Heart right ventricle (tissue), 16 donors: ENCODE measurements at regions not wholly inside any gene's neighbourhood (a gene's known extent, or its start where the extent isn't known, plus 50 kb on each side); places are given as distances from the start of the nearest gene placed in this dataset.

Experiments used
- ATAC-seq, 8 donors: fragments of 200-7000 bp; cut with Tn5 transposase; one replicate each; pipeline ENCODE4 v1.9.1; 2020; ENCODE audit warnings: mild to moderate bottlenecking in 8 of 8, moderate library complexity in 8 of 8, moderate number of reproducible peaks in 1 of 8
- DNase-seq, 2 donors: peaks; one replicate each; pipeline ENCODE4 v3.0.0-alpha.2; 2020
- H3K27ac ChIP-seq, 10 donors: fragments of 200-600 bp; sonication (generic) in 2 of 10; one replicate each; pipeline versions ENCODE4 v1.5.0 to v1.8.0; 2020 to 2022; ENCODE audit warnings: mild to moderate bottlenecking in 3 of 10
- H3K27me3 ChIP-seq, 7 donors: fragments of 200-600 bp; one replicate each; pipeline ENCODE4 v1.8.0; 2021 to 2022; ENCODE audit warnings: mild to moderate bottlenecking in 2 of 7
- H3K36me3 ChIP-seq, 9 donors: fragments of 200-600 bp; sonication (generic) in 1 of 9; one replicate each; pipeline versions ENCODE4 v1.5.0 to v1.8.0; 2020 to 2022; ENCODE audit warnings: mild to moderate bottlenecking in 2 of 9
- H3K4me1 ChIP-seq, 9 donors: fragments of 200-600 bp; sonication (generic) in 1 of 9; one replicate each; pipeline versions ENCODE4 v1.5.0 to v1.8.0; 2020 to 2022; ENCODE audit warnings: mild to moderate bottlenecking in 4 of 9
- H3K4me3 ChIP-seq, 10 donors: fragments of 200-600 bp; sonication (generic) in 2 of 10; one replicate each; pipeline versions ENCODE4 v1.5.0 to v1.8.0; 2020 to 2022; ENCODE audit warnings: mild to moderate bottlenecking in 7 of 10, moderate library complexity in 2 of 10
- H3K9me3 ChIP-seq, 11 donors: fragments of 200-600 bp in 10 of 11; sonication (generic) in 2 of 11; one replicate each; pipeline versions ENCODE4 v1.5.0 to v1.8.0; 2013 to 2022; ENCODE audit warnings: mild to moderate bottlenecking in 2 of 11, control low read depth in 1 of 11, moderate library complexity in 1 of 11
- CTCF ChIP-seq, 9 donors: fragments of 200-600 bp; sonication (generic) in 2 of 9; IDR thresholded peaks; one replicate each; pipeline versions ENCODE4 v1.5.0 to v1.8.0; 2021 to 2022; ENCODE audit warnings: antibody characterized with exemption in 9 of 9, mild to moderate bottlenecking in 5 of 9, moderate library complexity in 1 of 9
- WGBS, 2 donors: extraction: QIAGEN DNeasy Blood & Tissue Kit; methylation state at CpG; one replicate each; pipeline ENCODE4 v1.1.7; 2013; ENCODE audit warnings: inconsistent platforms in 1 of 2; 5-methylcytosine and 5-hydroxymethylcytosine counted together
- intact Hi-C, 10 donors: fragments of 100-400 bp; cut with DNase I; formaldehyde crosslinking; loops; one replicate each; pipeline versions ENCODE4 v1.11.1 to v1.14.2; 2022
- donor health status: Arrhythmogenic right ventricular cardiomyopathy.
- donor health status: ischemic (EF 13 %, LVEDD 7.1; RV severe dilation, severe dysfunction).
- donor health status: healthy with polysubstance abuse.
- donor health status: DM: no; HTN: yes; CAD: no.
- donor health status: DM: no; HTN: no; CAD: no.
- donor health status: ischemic (EF 25% LVEDD 6.9; RV normal size, moderate dysfunction).
- donor health status: ischemic (EF 25% LVEDD 5.7; RV mildly dilated, moderate dysfunction).
- donor health status: healthy.
- donor health status: DM: yes; HTN: yes; CAD: no.
- donor health status: Ischemic cardiomyopathy.
- donor health status: ischemic (EF 35%, LVEDD 5.7; RV mildly dilated, moderate dysfunction).
- donor health status: nonischemic (EF 11% LVEDD 7.7; RV severe dilation, severe dysfunction).
- donor health status: DM: yes; HTN: yes; CAD: no.
- donor health status: PGD.
- donor health status: ischemic (EF 29% LVEDD 5.4; RV normal size, mild dysfunction).
- donor health status: nonischemic (EF 23%, LVEDD 6.1; RV moderate dilation, normal function).

DNA sequence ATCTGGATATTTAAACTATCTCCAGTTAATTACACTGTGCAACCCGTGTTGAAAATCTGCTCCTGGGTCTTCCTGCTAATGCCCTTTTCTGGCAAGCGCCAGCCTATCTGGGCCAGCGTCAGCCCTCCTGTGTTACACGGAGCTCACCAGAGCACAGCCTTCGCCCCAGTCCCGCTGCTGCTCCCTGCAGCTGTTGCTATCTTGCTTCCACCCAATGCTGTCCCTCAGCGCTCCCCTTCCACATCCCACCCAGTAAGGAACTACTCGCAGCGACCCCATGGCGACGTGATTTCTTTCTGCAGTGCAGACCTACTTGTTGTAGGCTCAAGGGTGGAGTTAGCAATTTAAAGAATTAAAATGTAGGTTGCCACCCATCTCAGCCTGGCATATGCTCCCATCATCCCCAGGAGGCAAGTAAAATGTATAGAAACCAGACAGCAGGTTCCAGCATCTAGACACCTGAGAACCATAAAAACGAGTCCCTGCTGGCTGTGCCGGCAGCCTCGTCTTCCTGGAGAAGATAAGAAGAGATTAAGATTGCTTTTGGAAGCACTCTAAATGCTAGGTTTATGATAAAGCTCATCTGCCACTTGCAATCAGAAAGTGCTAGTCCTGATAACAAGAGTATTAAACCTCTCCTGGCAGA lies 254.3 kb upstream of the FOXQ1 start:
- intact Hi-C loops, result no loop called here
- H3K36me3 ChIP-seq, result no peaks in the 10 kb centered on the region
- peaks cover 0 to 38% (median 9%) of the 10 kb centered on the region in 7 donors for H3K27me3 ChIP-seq
- no peak for DNase-seq
- no peak for ATAC-seq
- no peak overlapping the region for H3K27ac ChIP-seq
- TF ChIP-seq CTCF (IDR thresholded peaks at IDR 0.05), result no peak
- 58 to 61% methylated on average over 14 of the region's 14 CpGs for WGBS, 2 donors
- no peaks in the 10 kb centered on the region for H3K4me1 ChIP-seq
- H3K9me3 ChIP-seq, result no peaks in the 10 kb centered on the region
- no peak overlapping the region for H3K4me3 ChIP-seq

DNA sequence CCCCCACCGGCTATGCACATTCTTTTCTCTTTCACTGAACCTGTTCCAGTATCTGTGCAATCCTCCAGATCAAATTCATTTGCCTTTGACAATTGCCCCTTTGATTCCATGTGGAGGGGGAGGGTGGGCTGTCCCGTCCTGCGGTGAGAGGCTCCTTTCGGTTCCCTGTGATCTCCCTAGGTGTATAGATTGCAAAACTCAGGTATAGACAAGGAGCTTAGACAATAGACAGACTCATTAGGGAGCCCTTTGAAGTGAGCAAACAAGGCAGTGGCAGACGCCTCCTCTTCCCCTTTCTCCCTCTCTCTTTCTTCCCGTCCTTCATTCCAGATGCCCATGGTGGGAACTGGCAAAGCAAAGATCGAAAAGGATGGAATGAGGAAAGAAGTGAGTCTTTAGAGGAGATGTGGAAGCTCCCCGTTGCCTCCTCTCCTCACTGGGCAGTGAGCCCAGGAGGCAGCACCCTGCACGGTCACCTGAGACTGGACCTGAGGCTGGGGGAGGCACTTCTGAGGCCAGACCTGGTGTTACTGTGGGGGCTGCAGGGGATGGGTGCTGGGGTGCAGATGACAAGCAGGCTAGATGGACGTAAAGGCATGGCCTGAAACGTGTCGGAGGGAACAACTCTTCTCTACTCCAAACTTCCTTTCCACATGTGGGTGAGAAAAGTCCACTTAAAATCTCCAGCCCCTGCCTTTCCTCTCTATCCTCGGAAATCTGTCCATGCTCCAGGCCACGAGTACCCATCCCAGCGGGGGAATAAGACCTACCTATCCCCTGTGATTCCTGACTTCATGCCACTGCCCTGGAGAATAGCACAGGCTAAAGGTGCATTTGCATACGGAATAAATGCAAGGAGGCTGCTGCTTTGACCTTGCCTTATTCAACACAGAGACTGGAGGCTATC lies 256.6 kb upstream of the FOXQ1 start:
- WGBS, 2 donors, result 72 to 78% methylated on average over 16 of the region's 16 CpGs
- no peak for TF ChIP-seq CTCF (IDR thresholded peaks at IDR 0.05)
- Histone ChIP-seq H3K4me3 (no peak overlapping the region), H3K4me1 (no peaks in the 10 kb centered on the region), H3K36me3 (no peaks in the 10 kb centered on the region), H3K9me3 (no peaks in the 10 kb centered on the region), H3K27ac (no peak overlapping the region), H3K27me3 (peaks cover 0 to 43% (median 9%) of the 10 kb centered on the region in 7 donors)
- no peak for ATAC-seq
- DNase-seq, result no peak
- intact Hi-C loops, result no loop called here

DNA sequence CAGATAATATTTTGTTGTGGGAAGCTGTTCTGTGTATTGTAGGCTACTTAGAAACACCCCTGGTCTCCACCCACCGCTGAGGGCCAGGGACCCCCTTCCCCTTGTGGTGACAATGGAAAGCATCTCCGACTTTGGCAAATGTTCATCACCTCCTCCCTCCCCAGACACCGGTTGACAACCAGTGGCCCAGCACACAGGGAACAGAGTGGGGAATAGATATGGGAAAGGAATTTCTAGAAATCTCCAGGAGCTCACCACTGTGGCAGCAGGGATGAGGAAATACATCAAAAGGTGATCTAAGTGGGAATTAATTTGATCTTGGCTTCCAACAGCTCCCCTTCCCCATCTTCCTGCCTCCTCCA lies 257.3 kb upstream of the FOXQ1 start:
- WGBS, 2 donors, result 79 to 90% methylated on average over 3 of the region's 3 CpGs
- H3K27me3 ChIP-seq, result peaks cover 0 to 39% (median 9%) of the 10 kb centered on the region in 7 donors
- no peaks in the 10 kb centered on the region for H3K9me3 ChIP-seq
- DNase-seq, result no peak
- no peak overlapping the region for H3K27ac ChIP-seq
- no peak for TF ChIP-seq CTCF (IDR thresholded peaks at IDR 0.05)
- no peak overlapping the region for H3K4me3 ChIP-seq
- no peaks in the 10 kb centered on the region for H3K4me1 ChIP-seq
- H3K36me3 ChIP-seq, result no peaks in the 10 kb centered on the region
- no peak for ATAC-seq
- intact Hi-C loops, result no loop called here

DNA sequence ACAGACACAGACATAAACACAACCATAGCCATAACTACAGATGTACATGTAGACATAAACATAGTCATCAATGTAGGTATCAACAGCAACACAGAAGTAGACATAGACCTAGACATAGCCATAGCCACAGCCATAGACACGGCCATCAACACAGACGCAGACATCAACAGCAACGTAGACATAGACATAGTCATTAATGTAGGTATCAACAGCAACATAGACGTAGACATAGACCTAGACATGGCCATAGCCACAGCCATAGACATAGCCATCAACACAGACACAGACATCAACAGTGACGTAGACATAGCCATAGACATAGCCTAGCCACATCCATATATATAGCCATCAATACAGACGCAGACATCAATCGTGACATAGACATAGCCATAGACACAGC lies 258.3 kb upstream of the FOXQ1 start:
- WGBS, 2 donors, result 65 to 69% methylated on average over 7 of the region's 7 CpGs
- no peak overlapping the region for H3K27ac ChIP-seq
- no peak for DNase-seq
- intact Hi-C loops, result no loop called here
- no peaks in the 10 kb centered on the region for H3K4me1 ChIP-seq
- no peaks in the 10 kb centered on the region for H3K36me3 ChIP-seq
- no peaks in the 10 kb centered on the region for H3K9me3 ChIP-seq
- ATAC-seq, result peak in 4 of 8 donors; percentile 14 to 61 (median 38)
- no peak for TF ChIP-seq CTCF (IDR thresholded peaks at IDR 0.05)
- H3K27me3 ChIP-seq, result peaks cover 0 to 38% (median 9%) of the 10 kb centered on the region in 7 donors
- H3K4me3 ChIP-seq, result no peak overlapping the region
